NT2/D1 (cell line): ENCODE measurements at regions not wholly inside any gene's neighbourhood (a gene's known extent, or its start where the extent isn't known, plus 50 kb on each side); places are given as distances from the start of the nearest gene placed in this dataset.

Source experiments
- DNase-seq: peaks from one replicate; pipeline ENCODE4 v3.0.0-alpha.2; 2011; ENCODE audit warnings: low read depth, low spot score
- H3K27me3 ChIP-seq: 2 replicates; pipeline ENCODE4 v1.6.0; 2011; ENCODE audit warnings: mild to moderate bottlenecking; ENCODE audit not compliant: insufficient read length, insufficient read depth
- H3K36me3 ChIP-seq: 2 replicates; pipeline ENCODE4 v1.6.1; 2011; ENCODE audit warnings: mild to moderate bottlenecking, low read length, mixed read lengths; ENCODE audit not compliant: insufficient read depth, insufficient read length
- H3K4me1 ChIP-seq: 2 replicates; pipeline ENCODE4 v1.5.1; 2011; ENCODE audit not compliant: insufficient read depth, insufficient read length
- H3K4me3 ChIP-seq: 2 replicates; pipeline ENCODE4 v1.5.1; 2011; ENCODE audit warnings: low read depth; ENCODE audit not compliant: insufficient read length
- H3K9ac ChIP-seq: 2 replicates; pipeline ENCODE4 v1.6.0; 2011; ENCODE audit warnings: low read depth; ENCODE audit not compliant: insufficient read length
- H3K9me3 ChIP-seq: 2 replicates; pipeline ENCODE4 v1.5.1; 2011; ENCODE audit warnings: mild to moderate bottlenecking, low read length; ENCODE audit not compliant: insufficient read depth
- SUZ12 ChIP-seq: IDR thresholded peaks from 2 replicates; pipeline ENCODE4 v1.6.1; 2011; ENCODE audit not compliant: insufficient read length, insufficient read depth; ENCODE audit errors: extremely low read depth
- YY1 ChIP-seq: IDR thresholded peaks from 2 replicates; pipeline ENCODE4 v1.6.1; 2011; ENCODE audit not compliant: insufficient read length, insufficient read depth
- ZNF274 ChIP-seq: IDR thresholded peaks from 2 replicates; pipeline ENCODE4 v1.6.1; 2011; ENCODE audit warnings: mild to moderate bottlenecking, low read depth, low read length

DNA sequence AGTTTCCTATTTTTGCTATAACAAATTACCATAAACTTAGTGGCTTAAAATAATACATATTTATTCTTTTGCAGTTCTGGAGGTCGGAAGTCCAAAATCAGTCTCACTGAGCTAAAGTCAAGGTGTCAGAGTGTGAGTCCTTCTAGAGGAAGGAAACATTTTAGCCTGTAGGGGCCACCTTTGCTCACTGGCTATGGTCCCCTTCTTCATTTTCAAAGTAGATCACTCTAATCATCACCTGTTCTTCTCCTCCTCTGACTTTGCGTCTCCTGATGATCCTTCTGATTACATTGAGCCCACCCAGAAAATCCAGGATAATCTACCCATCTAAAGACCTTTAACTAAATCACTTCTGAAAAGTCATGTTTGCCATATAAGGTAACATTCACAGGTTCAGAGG, 534.4 kb upstream of the SALL1 start:
- Histone ChIP-seq H3K9ac (no peak overlapping the region), H3K27me3 (no peaks in the 10 kb centered on the region), H3K4me1 (no peaks in the 10 kb centered on the region), H3K4me3 (no peak overlapping the region), H3K9me3 (no peaks in the 10 kb centered on the region), H3K36me3 (no peaks in the 10 kb centered on the region)
- no peak for DNase-seq
- TF ChIP-seq SUZ12 (no peak), ZNF274 (no peak), YY1 (no peak)

DNA sequence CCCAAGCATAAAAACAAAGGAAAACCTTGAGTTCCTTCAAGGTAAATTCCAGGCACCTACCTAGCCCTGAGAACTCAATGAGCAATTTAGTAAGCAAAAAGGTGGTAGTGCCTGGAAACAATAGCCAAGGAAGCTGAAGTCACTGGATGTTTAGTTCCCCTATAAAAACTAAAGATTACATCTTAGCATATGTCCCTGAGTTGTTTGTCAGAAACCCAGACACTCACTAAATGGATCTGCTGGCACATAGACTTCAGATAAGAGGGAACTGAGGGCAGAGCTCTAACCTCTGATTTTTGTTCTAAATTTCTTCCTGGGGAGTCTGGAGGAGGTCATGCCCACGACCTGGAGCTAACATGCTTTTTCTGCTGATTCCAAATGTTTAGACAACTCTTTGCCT, 532.8 kb upstream of the SALL1 start:
- H3K9me3 ChIP-seq = no peaks in the 10 kb centered on the region
- H3K36me3 ChIP-seq = no peaks in the 10 kb centered on the region
- no peak for DNase-seq
- H3K4me3 ChIP-seq = no peak overlapping the region
- H3K9ac ChIP-seq = no peak overlapping the region
- H3K27me3 ChIP-seq = no peaks in the 10 kb centered on the region
- TF ChIP-seq ZNF274 = no peak
- TF ChIP-seq SUZ12 = no peak
- no peak for TF ChIP-seq YY1
- H3K4me1 ChIP-seq = no peaks in the 10 kb centered on the region

DNA sequence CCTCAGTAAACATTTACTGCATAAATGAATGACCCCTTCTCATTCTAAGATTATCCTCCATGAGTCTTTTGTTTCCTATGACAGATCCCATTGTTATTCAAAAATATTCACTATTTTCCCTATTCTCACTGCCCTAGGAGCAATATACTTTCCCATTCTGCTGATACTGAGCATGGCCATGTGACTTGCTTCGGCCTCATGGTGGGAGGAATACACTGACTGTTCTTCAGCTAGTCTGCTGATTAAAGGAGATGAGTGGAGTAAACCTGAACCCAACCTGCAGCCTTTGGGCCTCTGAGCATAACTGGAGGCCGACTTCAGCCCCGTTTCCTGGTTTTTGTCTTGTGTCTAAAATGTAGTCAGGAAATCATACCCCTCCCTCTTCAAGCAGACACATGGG, 531.8 kb upstream of the SALL1 start:
- DNase-seq = no peak
- Histone ChIP-seq H3K27me3 (no peaks in the 10 kb centered on the region), H3K4me1 (no peaks in the 10 kb centered on the region), H3K4me3 (no peak overlapping the region), H3K36me3 (no peaks in the 10 kb centered on the region), H3K9ac (no peak overlapping the region), H3K9me3 (no peaks in the 10 kb centered on the region)
- TF ChIP-seq ZNF274 = no peak
- TF ChIP-seq SUZ12 = no peak
- no peak for TF ChIP-seq YY1

DNA sequence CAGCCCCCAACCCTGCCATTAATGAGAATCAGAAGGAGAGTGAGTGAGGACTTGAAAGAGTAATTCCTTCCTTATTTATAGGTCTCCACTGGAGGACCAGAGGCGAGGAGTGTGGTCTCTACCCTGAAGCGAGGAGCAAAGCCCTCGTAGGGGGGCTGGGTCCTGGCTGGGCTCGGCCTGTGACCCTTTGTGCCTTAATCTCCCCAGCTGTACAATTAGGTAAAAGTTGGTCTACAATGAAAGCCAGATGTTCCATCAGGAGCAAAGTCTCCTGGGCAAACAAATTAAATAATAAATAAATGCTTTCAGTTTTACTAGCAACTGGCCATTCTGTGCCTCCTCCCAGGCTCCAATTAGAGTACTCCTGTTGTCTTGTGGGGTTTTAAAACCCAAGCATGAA, 523.5 kb upstream of the SALL1 start:
- Histone ChIP-seq H3K4me1 (no peaks in the 10 kb centered on the region), H3K4me3 (no peak overlapping the region), H3K9me3 (no peaks in the 10 kb centered on the region), H3K27me3 (no peaks in the 10 kb centered on the region), H3K36me3 (no peaks in the 10 kb centered on the region), H3K9ac (no peak overlapping the region)
- no peak for TF ChIP-seq SUZ12
- TF ChIP-seq ZNF274 = no peak
- DNase-seq = no peak

DNA sequence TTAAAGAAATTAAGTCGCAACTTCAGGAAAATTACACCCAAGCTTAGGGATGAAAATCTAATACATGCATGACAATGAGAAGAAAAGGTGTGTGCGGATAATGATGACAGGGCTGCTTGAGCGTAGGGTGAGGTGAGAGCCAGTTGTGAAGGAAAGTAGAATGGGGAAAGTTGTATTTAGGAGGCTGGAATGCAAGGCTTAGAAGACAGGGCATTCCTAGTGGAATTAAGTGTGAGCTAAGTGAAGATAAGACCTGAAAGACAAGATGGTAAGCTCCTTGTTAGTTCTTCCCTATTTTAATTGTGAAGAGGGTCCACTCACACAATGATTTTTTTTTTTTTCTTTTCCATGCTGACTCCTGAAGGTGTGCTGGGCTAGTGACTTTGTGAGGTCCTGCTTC, 519.5 kb upstream of the SALL1 start:
- no peaks in the 10 kb centered on the region for H3K36me3 ChIP-seq
- no peaks in the 10 kb centered on the region for H3K27me3 ChIP-seq
- TF ChIP-seq ZNF274 = no peak
- no peak for TF ChIP-seq YY1
- no peak for TF ChIP-seq SUZ12
- no peaks in the 10 kb centered on the region for H3K4me1 ChIP-seq
- H3K9me3 ChIP-seq = no peaks in the 10 kb centered on the region
- H3K4me3 ChIP-seq = no peak overlapping the region
- no peak overlapping the region for H3K9ac ChIP-seq
- no peak for DNase-seq

DNA sequence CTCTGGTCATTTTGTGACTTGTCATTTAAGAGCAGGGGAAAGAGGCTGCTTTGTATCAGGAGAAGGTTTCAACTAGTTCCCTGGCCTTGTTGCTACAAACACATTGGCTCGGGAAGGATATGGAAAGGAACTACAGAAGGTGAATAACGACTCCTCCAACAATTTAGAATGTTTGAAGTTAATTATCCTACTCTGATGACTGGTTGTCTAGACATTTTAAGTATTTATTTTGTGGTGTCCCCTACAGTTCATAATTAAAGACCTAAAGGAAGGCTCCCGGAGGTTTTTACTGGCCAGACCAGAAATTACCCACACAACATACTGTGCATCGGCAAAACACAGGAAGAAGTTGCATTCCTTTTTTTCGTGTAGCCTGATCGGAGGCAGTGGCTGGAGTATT, 515.8 kb upstream of the SALL1 start:
- no peaks in the 10 kb centered on the region for H3K27me3 ChIP-seq
- H3K36me3 ChIP-seq = no peaks in the 10 kb centered on the region
- no peaks in the 10 kb centered on the region for H3K4me1 ChIP-seq
- no peak overlapping the region for H3K4me3 ChIP-seq
- no peak overlapping the region for H3K9ac ChIP-seq
- no peak for DNase-seq
- no peaks in the 10 kb centered on the region for H3K9me3 ChIP-seq
- TF ChIP-seq YY1 (no peak), SUZ12 (no peak), ZNF274 (no peak)

DNA sequence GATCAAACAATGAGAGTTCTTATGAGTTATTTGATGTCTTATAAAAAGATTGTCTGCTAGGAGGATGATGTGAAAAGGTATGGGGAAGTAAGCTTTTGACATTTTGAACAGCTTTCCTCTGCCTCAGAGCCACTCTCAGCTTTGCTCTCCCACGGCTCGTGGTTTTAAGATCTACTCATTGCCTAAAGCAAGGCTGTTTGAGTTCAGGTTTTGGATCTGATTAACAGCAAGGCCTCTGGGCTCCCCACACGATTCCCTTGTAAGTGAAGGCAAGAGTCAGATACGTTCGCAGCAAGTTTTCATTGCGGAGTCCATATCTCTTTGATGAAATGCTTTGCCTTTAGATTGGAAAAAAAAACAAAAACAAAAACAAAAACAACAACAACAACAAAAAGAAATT, 515.0 kb upstream of the SALL1 start:
- Histone ChIP-seq H3K4me3 (no peak overlapping the region), H3K4me1 (no peaks in the 10 kb centered on the region), H3K27me3 (no peaks in the 10 kb centered on the region), H3K36me3 (no peaks in the 10 kb centered on the region), H3K9ac (no peak overlapping the region), H3K9me3 (no peaks in the 10 kb centered on the region)
- DNase-seq = no peak
- TF ChIP-seq YY1 (no peak), ZNF274 (no peak), SUZ12 (no peak)
